NOMO-1 (cell line): ENCODE measurements at regions not wholly inside any gene's neighbourhood (a gene's known extent, or its start where the extent isn't known, plus 50 kb on each side); places are given as distances from the start of the nearest gene placed in this dataset.

Source experiments
- DNase-seq, 2 experiments: peaks; one replicate each; lab custom pipeline; 2025; ENCODE audit not compliant: unreplicated experiment in 2 of 2; lab: John Stamatoyannopoulos, UW

- no peak for DNase-seq
Observed at GRCh38 chr18:6644836-6645627, 84.5 kb upstream of the ARHGAP28 start.

GRCh38 chr18:6646801-6647200 lies 82.7 kb upstream of the ARHGAP28 start:
- no peak for DNase-seq

DNA sequence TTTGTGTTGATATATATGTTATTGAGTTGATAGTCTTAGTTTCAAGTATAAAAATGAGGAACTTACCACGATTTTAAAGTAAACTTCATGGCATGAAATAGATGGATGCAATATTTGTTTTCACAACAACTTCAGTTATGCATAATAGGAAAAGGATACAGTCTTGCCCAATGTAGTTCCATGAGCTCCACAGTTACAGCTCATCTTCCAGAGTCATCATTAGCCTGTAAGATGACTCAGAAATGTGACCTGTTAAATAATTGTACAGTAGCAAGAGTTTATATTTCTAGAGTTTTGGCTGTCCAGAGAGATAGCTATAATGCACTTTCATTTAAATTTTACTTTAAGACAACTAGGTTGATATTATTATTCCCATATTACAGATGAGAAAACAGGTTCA lies 80.9 kb upstream of the ARHGAP28 start:
- no peak for DNase-seq

DNA sequence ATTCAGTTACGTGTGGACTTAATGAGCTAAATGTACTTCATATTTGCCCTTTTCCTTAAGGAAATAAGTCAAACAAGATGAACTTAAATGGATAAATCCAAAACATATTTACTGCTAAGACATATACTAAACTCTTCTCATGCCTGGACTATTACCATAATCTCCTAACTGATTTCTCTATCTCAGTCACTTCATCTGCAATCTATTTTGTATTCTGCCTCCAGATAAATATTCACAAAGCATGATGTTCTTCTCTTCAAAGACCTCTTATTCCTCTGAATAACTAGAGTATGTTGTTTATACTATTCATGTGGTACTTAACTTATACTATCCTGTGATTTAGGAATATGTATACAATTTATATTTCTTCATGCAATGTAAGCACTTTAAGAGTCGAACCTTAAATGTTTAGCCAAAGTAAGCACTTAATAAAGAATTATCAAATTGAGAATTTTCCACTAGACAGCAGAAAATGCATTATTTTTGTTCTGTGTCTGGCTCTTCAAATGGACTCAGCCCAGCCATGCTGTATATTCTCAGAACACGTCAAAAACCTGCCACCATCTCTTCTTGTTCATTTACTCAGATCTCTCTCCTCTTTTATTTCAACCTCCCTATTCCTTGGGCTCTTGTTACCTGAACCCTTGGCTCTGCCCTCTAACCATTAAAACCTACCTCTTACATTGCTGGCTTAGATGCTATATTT lies 79.9 kb upstream of the ARHGAP28 start:
- DNase-seq, result no peak

DNA sequence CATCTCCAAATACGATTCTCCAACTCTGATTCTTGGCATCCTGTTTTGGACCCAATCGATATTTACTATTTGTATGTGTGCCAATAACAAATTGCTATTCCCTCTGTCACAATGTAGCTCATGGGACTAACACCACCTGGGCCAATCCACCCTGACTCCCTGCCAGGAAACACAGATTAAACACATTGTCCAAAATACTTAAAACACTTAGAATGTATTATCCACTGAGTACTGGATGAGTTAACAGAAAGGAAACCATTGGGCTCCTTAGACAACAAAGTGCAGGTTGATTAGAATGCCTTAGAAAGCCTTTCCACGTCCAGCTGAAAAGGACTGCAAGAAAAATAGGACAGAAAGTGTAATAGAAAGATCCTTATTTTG lies 79.4 kb upstream of the ARHGAP28 start:
- DNase-seq, result no peak

DNA sequence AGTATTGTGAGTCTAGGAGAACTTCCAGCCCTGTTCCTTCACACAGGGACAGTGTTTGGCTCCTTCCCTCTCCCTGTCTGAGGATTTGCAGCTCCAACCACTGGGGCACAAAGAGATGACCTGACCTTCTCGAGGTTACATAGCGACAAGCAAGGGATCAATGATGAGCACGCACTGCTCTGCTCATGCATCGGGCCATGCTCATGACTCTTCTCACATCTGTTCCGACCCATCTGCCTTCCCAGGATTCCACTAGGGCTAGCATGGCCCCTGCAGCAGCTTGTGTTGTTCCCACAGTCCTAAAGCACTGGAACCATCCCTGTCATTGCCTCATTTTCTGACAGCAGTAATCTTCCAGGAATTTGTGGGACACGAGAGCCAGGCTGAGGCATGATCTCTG lies 78.8 kb upstream of the ARHGAP28 start:
- no peak for DNase-seq

- DNase-seq, result no peak
Observed at GRCh38 chr18:6652098-6652497, 77.4 kb upstream of the ARHGAP28 start.

DNA sequence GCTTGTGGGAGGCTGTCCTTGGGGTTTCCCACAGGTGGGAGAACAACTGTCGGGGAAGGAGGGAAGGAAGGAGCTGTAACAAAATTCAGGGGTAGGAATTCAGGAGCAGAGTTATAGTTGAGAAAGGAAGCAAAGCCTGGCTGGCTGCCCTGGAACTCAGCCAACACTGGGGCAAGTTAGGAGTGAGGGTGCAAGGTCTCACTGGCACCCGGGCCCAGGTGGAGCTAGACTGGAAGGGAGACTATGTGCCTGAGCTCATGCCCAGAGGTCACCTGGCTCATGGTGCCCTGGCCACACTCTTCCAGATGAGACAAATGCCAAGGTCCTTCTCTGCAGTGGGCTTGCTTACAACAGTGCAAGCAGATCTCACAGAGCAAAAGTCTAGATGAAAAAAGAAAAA lies 75.6 kb upstream of the ARHGAP28 start:
- no peak for DNase-seq

DNA sequence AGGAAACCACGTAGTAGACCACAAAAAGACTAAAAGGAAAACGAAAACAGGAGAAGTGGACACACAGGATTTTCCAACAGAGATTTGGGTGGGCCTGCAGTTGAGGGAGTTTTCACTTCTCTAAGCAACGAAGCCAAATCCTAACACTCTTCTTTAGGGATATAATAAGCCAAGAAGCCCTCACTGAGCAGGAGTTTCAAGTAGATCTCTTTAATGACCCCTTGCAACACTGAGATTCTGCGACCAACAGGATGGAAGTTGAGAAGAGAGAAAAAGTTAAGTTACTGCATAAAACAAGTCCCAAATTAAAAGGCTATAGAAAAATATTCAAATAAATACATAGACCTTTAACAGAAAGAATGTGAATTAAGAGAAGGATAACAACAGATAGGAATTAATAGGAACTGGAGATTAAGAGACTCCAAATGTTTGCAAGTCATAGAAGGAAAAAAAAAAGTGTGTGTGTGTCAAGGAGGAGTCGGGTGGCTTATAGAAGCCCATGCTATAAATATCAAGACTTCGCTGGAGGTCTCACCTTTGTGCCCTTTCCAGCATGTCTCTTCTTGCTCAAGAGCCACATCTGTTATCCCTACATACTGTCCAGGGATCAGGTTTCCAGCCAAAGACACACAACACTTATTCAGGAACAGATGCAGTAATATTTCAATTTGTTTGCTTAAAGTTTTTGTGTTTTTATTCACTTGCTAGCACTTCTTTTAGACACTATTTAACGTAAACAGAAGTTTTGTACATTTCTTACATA lies 69.4 kb upstream of the ARHGAP28 start:
- no peak for DNase-seq

DNA sequence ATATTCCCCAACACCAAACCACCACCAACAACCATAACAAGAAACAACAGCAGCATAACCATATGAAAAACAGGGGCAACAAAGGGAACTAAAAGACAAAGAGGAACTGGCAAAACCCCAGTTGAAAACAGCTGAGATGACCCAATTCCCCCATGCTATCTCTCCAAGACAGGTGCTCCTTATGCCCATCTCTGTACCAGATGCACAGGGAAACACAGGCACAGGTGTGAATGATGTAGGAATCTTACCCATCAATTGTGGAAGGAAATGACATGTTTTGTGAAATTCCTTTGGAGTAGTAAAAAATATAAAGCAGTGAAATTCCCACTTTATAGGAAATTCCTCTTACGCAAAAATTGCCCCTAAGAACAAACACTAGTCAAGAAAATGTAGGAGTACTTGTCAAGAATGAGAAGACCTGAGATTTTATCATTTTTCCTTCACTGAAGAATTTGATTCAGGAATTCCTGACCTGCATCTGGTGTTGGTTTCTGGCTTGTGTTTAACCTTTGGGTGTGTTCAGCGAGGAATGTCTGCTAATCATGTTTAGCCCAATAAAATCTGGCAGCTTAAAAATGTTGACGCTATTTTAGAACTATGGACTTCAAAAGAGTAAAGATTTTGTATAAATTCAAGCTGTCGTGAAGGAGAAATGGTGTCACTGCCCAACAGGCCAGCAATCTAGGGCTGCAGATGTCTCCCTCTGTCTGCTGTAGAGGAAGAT lies 67.7 kb upstream of the ARHGAP28 start:
- DNase-seq, result no peak

DNA sequence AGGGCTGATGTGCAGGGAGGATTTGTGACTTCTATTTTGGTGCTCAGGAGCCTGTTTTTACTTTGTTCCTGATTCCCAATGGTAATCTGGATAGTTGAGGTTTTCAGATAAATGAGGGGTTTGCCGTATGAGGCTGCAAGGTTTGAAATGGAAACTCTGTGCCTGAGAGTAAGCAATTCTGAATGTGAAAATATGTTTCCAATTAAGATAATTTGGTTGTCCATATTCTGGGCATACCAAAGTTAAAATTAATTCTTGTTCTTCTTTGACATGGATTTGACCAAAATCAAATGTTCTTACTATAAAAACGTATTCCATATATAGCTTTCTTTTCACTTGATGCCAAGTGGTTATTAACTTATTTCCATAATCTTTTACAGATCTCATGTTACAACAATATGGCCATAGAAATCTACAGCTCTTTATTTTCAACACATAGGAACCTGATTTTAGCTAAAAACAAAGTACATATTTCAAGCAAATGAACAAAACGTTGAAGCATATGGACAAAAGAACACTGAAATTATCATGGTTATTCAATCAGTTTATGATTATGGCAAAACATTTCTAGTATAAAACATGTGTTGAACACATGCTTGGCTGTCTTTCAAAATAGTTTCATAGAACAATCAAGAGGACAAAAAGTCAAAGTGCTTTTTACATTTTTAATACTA lies 63.4 kb upstream of the ARHGAP28 start:
- DNase-seq, result no peak

DNA sequence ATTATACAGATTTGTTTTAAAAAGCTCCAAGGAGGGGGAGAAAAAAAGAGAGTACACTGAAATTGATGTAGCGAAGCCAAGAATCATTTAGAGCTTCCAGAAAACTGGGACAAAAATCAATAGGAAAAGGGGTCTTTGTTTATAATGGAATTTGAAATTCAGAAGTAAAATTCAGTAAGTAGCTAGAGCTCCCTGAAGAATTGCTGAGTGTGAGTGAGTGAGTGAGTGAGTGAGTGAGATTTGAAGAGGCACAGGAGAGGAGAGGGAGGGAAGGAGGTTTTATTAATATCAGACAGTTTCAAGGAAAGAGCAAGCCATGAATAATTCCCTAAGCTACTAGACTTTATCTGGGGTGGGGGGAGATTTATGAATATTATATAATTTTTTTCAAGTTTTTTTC lies 60.7 kb upstream of the ARHGAP28 start:
- no peak for DNase-seq

DNA sequence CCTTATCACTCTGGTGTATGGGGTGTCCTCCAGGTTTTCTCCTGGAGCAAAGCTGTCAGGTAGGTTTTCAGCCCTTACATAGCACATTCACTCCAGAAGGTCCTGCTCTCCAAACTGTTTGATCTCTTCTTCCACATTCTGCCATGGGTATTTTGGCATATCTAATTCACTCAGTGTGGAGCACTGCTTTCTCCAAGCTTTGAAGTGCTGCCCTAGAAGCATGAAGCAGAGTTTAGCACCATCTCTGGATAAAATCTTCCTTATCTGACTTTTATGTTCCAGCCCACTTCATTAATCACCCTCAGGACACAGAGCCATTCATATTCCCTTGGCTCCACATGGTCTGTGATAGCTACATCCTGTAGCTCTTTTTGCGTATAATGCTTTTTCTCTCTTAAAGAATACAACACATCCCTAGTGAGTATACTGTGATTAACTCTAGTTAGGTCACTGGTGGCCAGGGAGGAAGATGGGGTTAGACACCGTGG lies 56.7 kb upstream of the ARHGAP28 start:
- DNase-seq, result no peak

- DNase-seq, result no peak
Observed at GRCh38 chr18:6677086-6677485, 52.4 kb upstream of the ARHGAP28 start.

GRCh38 chr18:6679201-6679600 lies 50.3 kb upstream of the ARHGAP28 start:
- DNase-seq, result no peak
